ENCODE measurements at regions not wholly inside any gene's neighbourhood (a gene's known extent, or its start where the extent isn't known, plus 50 kb on each side); places are given as distances from the start of the nearest gene placed in this dataset.
"Not testable (repeated sequence)": the region's sequence is repeated elsewhere in the genome, so short reads cannot be mapped to it uniquely, and the experiment has no call there.

DNA sequence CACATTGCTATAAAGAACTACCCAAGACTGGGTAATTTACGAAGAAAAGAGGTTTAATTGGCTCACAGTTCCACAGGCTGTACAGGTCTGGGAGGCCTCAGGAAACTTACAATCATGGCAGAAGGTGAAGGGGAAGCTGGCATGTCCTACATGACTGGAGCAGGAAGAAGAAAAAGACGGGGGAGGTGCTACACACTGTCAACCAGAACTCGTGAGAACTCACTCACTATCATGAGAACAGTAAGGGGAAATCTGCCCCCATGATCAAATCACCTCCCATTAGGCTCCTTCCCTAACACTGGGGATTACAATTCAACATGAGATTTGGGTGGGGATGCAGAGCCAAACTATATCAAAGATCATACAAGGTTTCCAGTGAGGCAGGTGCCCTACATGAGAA lies 94.3 kb upstream of the RNU6-1 start:
- TF ChIP-seq, protein P1, sequence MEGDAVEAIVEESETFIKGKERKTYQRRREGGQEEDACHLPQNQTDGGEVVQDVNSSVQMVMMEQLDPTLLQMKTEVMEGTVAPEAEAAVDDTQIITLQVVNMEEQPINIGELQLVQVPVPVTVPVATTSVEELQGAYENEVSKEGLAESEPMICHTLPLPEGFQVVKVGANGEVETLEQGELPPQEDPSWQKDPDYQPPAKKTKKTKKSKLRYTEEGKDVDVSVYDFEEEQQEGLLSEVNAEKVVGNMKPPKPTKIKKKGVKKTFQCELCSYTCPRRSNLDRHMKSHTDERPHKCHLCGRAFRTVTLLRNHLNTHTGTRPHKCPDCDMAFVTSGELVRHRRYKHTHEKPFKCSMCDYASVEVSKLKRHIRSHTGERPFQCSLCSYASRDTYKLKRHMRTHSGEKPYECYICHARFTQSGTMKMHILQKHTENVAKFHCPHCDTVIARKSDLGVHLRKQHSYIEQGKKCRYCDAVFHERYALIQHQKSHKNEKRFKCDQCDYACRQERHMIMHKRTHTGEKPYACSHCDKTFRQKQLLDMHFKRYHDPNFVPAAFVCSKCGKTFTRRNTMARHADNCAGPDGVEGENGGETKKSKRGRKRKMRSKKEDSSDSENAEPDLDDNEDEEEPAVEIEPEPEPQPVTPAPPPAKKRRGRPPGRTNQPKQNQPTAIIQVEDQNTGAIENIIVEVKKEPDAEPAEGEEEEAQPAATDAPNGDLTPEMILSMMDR (IDR thresholded peaks at IDR 0.05; ENCODE audit: low read length) = not testable (repeated sequence)
- TF ChIP-seq EZH2 (IDR thresholded peaks at IDR 0.05; ENCODE audit: borderline replicate concordance, low read length) = not testable (repeated sequence)
